NCI-H82 treated with DMSO at 0.1 percent for 48 hours (cell line): ENCODE measurements at regions not wholly inside any gene's neighbourhood (a gene's known extent, or its start where the extent isn't known, plus 50 kb on each side); places are given as distances from the start of the nearest gene placed in this dataset.
"Not testable (repeated sequence)": the region's sequence is repeated elsewhere in the genome, so short reads cannot be mapped to it uniquely, and the experiment has no call there.

Source experiments
- DNase-seq: peaks from one replicate; lab custom pipeline; 2025; ENCODE audit not compliant: unreplicated experiment; lab: John Stamatoyannopoulos, UW

GRCh38 chr2:15820927-15821326, 119.4 kb upstream of the MYCN start:
- no peak for DNase-seq

DNA sequence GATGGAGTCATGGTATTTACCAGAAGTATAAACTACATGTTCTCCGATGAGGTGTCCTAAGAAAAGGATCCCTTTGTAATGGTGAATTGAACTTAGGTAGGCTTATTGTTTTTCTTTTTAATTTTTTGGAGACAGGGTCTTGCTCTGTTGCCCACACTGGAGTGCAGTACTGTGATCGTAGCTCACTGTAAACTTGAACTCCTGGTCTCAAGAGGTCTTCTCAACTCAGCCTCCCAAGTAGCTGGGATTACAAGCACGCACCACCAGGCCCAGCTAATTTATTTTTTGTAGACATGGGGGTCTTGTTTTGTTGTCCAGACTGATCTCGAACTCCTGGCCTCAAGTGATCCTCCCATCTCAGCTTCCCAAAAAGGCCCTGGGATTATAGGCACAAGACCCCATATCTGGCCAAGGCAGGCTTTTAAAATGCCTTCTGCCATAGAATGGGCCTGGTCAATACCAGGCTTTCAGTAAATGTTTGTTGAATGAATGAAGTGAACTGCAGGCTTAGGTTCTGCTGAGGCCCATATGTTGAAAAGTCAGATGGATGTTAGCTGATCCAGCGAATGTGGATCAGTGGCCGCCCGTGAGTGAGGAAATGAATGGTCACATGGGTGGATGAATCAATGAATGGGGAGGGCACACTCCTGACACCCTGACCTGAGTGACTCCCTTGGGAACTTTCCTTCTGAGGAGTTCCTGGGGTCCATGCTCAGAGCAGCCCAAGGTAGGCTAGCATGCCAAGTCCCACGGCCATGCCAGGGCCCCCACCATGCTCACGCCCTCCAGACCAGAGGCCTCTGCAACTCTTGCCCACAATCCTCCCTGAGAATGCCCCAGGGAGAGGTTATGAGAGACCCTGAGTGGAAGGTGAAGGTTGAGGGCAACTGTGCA, 118.0 kb upstream of the MYCN start:
- no peak for DNase-seq

- DNase-seq, result no peak
These were observed 116.6 kb upstream of the MYCN start for GRCh38 chr2:15823459-15824396.

GRCh38 chr2:15824467-15824866, 115.9 kb upstream of the MYCN start:
- DNase-seq, result not testable (repeated sequence)

GRCh38 chr2:15825276-15825980, 114.9 kb upstream of the MYCN start:
- peak; percentile 39 for DNase-seq

GRCh38 chr2:15826273-15826717, 114.1 kb upstream of the MYCN start:
- DNase-seq, result peak; percentile 61

GRCh38 chr2:15827001-15827400, 113.3 kb upstream of the MYCN start:
- DNase-seq, result no peak

- DNase-seq, result no peak
These were observed 111.8 kb upstream of the MYCN start for GRCh38 chr2:15828576-15828975.

DNA sequence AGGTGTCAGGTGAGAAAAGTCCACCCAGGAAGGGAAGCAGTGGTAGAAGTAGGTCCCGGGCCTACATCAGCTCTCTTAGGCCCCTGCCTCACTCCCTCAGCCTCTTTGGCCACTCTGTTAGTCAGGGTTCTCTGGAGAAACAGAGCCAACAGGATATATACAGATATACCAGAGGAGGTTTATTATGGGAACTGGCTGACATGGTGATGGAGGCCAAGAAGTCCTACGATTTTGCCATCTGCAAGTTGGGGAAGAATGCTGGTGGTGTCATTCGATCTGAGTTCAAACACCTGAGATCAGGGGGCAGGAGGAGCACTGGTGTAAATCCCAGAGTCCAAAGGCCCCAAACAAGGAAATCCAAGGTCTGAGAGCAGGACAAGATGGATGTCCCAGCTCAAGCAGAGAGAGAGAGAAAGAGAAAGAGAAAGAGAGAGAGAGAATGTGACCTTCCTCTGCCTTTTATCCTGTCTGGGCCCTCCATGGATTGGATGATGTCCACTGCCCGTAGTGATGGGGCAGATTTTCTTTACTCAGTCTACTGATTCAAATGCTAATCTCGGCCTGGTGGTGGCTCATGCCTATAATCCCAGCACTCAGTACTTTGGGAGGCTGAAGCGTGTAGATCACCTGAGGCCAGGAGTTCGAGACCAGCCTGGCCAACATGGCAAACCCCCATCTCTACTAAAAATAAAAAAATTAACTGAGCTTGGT, 111.1 kb upstream of the MYCN start:
- DNase-seq, result no peak

DNA sequence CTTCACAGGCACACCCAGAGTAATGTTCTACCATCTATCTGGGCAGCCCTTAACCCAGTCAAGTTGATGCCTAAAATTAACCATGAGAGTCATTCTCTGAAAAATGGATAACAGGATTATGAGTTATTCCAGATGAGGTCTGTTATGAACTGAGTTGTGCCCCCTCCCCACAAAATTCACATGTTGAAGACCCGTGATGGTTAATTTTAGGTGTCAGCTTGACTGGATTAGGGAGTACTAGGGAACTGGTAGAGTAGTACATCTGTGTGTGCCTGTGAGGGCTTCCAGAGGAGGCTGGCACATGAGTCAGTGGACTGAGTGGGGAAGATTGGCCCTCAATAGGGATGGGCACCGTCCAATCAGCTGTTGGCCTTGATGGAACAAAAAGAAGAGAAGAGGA, 110.4 kb upstream of the MYCN start:
- no peak for DNase-seq

- DNase-seq, result no peak
These were observed 109.3 kb upstream of the MYCN start for GRCh38 chr2:15830937-15831549.

DNA sequence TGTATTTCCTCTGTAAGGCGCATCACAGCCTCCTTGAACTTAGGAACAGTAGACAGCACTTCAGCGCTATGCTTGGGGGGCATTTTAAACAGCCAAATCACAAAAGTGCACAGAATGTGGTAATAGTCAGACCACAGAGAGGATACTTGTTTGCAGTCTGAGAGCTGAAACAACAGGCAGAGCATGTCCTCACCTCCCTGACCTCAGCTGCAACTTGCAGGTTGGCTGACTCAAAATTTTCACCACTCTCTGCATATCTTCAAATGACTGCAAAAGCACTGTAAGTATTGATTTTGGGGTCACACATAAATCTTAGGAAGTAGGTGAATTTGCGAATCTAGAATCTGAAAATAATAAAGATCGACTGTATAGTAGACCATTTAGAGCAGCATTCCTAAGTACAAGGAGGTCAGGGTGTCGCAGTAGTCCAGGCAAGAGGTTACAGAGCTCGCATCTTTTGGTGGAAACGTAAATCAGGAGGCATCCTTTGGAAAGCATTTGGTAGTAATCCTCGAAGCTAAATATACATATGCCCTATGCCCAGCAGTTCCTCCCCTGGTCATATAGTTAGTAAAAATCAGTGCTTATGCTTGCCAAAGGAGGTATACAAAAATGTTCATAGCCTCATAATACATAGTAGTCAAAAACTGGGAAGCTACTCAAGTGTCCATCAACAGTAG, 108.2 kb upstream of the MYCN start:
- no peak for DNase-seq

DNA sequence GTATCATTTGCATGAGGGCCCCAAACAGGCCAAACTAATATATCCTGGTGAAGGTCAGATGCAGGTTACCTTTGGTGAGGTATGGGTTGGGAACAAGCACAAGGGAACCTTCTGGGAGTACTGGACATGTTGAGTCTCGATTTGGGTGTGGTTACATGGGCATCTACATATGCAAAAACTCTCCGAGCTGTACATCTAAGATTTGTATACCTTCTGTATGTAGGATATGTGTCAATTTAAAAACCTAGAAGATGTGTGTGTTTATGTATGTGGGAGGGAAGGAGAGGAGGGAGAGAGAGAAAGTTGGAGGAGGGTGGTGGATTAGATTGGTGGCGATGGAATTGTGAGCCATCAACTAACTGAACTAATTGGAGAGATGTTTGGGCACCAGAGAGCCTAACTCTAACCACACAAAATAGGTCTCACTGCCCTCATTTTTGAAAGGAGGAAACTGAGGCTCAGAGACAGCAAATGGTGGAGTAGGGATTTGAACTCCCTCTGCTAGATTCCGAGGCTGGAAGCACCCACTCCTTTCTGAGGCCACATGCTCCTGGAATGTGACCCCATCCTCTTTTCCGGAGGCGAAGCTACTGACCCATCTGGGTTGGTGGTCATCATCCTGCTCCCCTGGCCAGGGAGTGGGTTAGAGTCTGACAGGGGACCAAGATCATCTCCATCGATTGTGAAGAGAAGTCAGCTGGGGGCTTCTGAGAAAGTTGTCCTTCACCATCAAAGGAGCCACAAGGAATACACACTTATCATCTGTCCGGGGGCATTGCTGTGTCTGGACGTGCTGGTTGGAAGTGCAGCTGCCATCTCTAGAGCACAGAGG, 107.3 kb upstream of the MYCN start:
- DNase-seq, result no peak

GRCh38 chr2:15833731-15834130, 106.6 kb upstream of the MYCN start:
- no peak for DNase-seq

GRCh38 chr2:15834381-15835031, 105.8 kb upstream of the MYCN start:
- DNase-seq, result no peak

GRCh38 chr2:15835991-15836688, 104.2 kb upstream of the MYCN start:
- no peak for DNase-seq
